HFFc6 (cell line): ENCODE measurements at regions not wholly inside any gene's neighbourhood (a gene's known extent, or its start where the extent isn't known, plus 50 kb on each side); places are given as distances from the start of the nearest gene placed in this dataset.

Experiments
- DNase-seq: peaks from one replicate; pipeline ENCODE4 v3.0.0-alpha.2; 2018
- H3K27ac Mint-ChIP-seq: 2 replicates; pipeline ENCODE4 v1.8.0; 2020; ENCODE audit warnings: mild to moderate bottlenecking, mixed read lengths
- H3K27me3 Mint-ChIP-seq: 2 replicates; pipeline ENCODE4 v1.8.0; 2021; ENCODE audit warnings: mild to moderate bottlenecking, moderate library complexity, mixed read lengths; ENCODE audit not compliant: insufficient read depth
- H3K36me3 Mint-ChIP-seq: 2 replicates; pipeline ENCODE4 v1.8.0; 2021; ENCODE audit warnings: low read depth, mixed read lengths
- H3K4me1 Mint-ChIP-seq: 2 replicates; pipeline ENCODE4 v1.8.0; 2020; ENCODE audit warnings: low read depth, mixed read lengths
- H3K4me3 Mint-ChIP-seq: 2 replicates; pipeline ENCODE4 v1.8.0; 2020; ENCODE audit warnings: mild to moderate bottlenecking, moderate library complexity, mixed read lengths
- H3K9me3 Mint-ChIP-seq: 2 replicates; pipeline ENCODE4 v1.8.0; 2020; ENCODE audit warnings: mild to moderate bottlenecking, mixed read lengths
- CTCF ChIP-seq: fragments of 200-600 bp; sonication (generic); IDR thresholded peaks from 2 replicates; pipeline ENCODE4 v1.5.0; 2021; ENCODE audit warnings: antibody characterized with exemption, mild to moderate bottlenecking

- no peak for TF ChIP-seq CTCF
- no peak for DNase-seq
- Mint-ChIP-seq H3K4me3 (no peak overlapping the region), H3K36me3 (no peaks in the 10 kb centered on the region), H3K27me3 (no peaks in the 10 kb centered on the region), H3K9me3 (peaks cover 10% of the 10 kb centered on the region), H3K27ac (no peak overlapping the region), H3K4me1 (no peaks in the 10 kb centered on the region)
These were observed 145.4 kb upstream of the HAND2 start for GRCh38 chr4:173675446-173675845.

- no peaks in the 10 kb centered on the region for H3K4me1 Mint-ChIP-seq
- H3K4me3 Mint-ChIP-seq, result no peak overlapping the region
- no peak overlapping the region for H3K27ac Mint-ChIP-seq
- peaks cover 7% of the 10 kb centered on the region for H3K9me3 Mint-ChIP-seq
- no peak for DNase-seq
- H3K36me3 Mint-ChIP-seq, result no peaks in the 10 kb centered on the region
- TF ChIP-seq CTCF, result no peak
- H3K27me3 Mint-ChIP-seq, result no peaks in the 10 kb centered on the region
These were observed 139.6 kb upstream of the HAND2 start for GRCh38 chr4:173669460-173670179.

GRCh38 chr4:173661001-173661400 lies 131.0 kb upstream of the HAND2 start:
- Mint-ChIP-seq H3K36me3 (no peaks in the 10 kb centered on the region; the same call in 1 of the 2 replicates), H3K9me3 (peaks cover 27% of the 10 kb centered on the region), H3K27me3 (no peaks in the 10 kb centered on the region; the same call in 1 of the 2 replicates), H3K4me1 (no peaks in the 10 kb centered on the region), H3K4me3 (no peak overlapping the region), H3K27ac (no peak overlapping the region)
- DNase-seq, result no peak
- TF ChIP-seq CTCF, result no peak

- Mint-ChIP-seq H3K36me3 (no peaks in the 10 kb centered on the region), H3K27me3 (no peaks in the 10 kb centered on the region; the same call in 1 of the 2 replicates), H3K4me1 (no peaks in the 10 kb centered on the region), H3K9me3 (peaks cover 15% of the 10 kb centered on the region), H3K27ac (no peak overlapping the region), H3K4me3 (no peak overlapping the region)
- TF ChIP-seq CTCF, result no peak
- DNase-seq, result no peak
These were observed 126.9 kb upstream of the HAND2 start for GRCh38 chr4:173656898-173657297.

GRCh38 chr4:173652283-173652931 lies 122.4 kb upstream of the HAND2 start:
- Mint-ChIP-seq H3K27me3 (no peaks in the 10 kb centered on the region), H3K9me3 (no peaks in the 10 kb centered on the region), H3K4me1 (no peaks in the 10 kb centered on the region), H3K36me3 (no peaks in the 10 kb centered on the region), H3K27ac (no peak overlapping the region), H3K4me3 (no peak overlapping the region)
- TF ChIP-seq CTCF, result no peak
- DNase-seq, result no peak
